ENCODE measurements at regions not wholly inside any gene's neighbourhood (a gene's known extent, or its start where the extent isn't known, plus 50 kb on each side); places are given as distances from the start of the nearest gene placed in this dataset.

DNA sequence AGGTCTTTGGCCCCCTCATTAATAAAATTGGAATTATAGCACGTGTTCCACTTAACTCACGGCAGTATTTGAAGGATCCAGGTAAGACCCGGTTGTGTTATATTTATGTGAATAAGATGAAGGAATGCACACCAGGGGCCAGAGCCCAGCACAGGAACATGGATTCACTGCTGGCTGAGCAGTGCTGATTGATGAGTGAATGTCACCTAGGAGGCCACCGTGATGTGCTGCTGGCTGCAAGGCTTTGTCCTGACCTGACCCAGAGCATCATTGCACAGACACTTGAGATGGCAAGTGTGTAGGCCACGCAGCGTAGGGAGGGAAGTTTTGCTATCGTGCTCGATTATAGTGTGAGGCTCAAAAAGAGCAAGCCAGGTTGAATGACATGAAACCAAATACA lies 350.7 kb upstream of the MGMT start:
- TF ChIP-seq EZH2phosphoT487 (IDR thresholded peaks at IDR 0.05; ENCODE audit: low read depth) (no peak), CTCF (IDR thresholded peaks at IDR 0.05; ENCODE audit: low read depth, low read length) (no peak)

All from OCI-LY3 (cell line).